Activated naive CD4-positive, alpha-beta T cell treated with anti-CD3 and anti-CD28 coated beads, Interleukin-2, amount 50 U/mL, for 24 hours (primary cell): ENCODE measurements at regions not wholly inside any gene's neighbourhood (a gene's known extent, or its start where the extent isn't known, plus 50 kb on each side); places are given as distances from the start of the nearest gene placed in this dataset.

Experiments used
- H3K27ac Mint-ChIP-seq: one replicate; pipeline ENCODE4 v1.8.0; 2021; ENCODE audit warnings: mild to moderate bottlenecking, mixed read lengths
- H3K27me3 Mint-ChIP-seq: one replicate; pipeline ENCODE4 v1.8.0; 2021; ENCODE audit warnings: mixed read lengths
- H3K36me3 Mint-ChIP-seq: one replicate; pipeline ENCODE4 v1.8.0; 2021; ENCODE audit warnings: mixed read lengths
- H3K4me1 Mint-ChIP-seq: one replicate; pipeline ENCODE4 v1.8.0; 2021; ENCODE audit warnings: mixed read lengths
- H3K4me3 Mint-ChIP-seq: one replicate; pipeline ENCODE4 v1.8.0; 2021; ENCODE audit warnings: mild to moderate bottlenecking, mixed read lengths
- H3K9me3 Mint-ChIP-seq: one replicate; pipeline ENCODE4 v1.8.0; 2021; ENCODE audit warnings: mixed read lengths

DNA sequence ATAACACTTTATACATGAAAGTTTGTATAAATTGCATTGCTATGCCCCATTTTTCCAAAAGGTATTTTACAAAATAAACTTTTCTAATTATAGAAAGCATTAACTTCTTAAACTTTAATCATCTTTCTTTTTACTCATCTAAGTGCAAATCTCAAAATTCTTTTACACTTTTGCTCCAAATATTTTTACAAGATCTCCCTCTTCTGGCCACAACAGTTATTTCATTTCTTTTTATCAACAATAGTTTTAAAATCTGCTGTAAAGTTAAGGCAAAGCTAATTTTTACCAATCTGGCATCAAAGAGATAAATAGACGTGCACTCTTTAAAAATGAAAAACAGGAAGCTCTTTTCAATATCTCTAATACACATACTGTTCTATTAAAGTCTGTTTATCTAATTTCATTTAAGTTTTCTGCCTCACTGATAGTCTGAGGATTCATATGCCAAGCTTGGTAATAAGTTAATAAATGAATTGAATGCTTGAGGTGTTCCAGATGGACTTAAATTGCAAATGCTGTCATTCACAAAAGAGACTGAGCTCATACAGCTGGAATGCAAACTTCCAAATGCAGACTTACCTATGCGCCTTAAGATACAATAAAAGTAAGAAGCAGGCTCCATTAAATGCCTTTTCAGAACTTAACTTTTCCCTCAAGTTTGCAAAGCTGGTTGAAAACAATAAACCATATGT lies 583.0 kb upstream of the ATXN8OS start:
- Mint-ChIP-seq H3K4me3 (no peak overlapping the region), H3K36me3 (no peaks in the 10 kb centered on the region), H3K4me1 (no peaks in the 10 kb centered on the region), H3K9me3 (peaks cover 6% of the 10 kb centered on the region), H3K27me3 (no peaks in the 10 kb centered on the region), H3K27ac (no peak overlapping the region)

DNA sequence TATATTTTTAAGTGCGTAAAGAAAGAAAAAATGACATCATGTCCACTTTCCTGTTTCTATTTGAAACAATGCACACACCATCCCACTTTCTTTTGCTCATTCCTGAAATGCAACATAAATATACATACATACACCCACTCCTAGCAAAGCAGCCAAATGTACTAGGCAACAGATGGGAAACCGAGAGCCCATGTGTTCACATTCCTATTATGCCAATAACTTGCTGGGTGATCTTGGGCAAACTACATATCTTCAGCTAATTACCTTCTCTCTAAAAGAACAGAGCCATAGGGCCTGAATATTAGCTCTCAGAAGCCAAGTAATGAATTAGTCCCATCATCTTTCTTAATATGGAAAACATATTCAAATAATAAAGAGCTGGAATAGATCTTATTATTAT lies 610.6 kb upstream of the ATXN8OS start:
- Mint-ChIP-seq H3K27ac (no peak overlapping the region), H3K27me3 (no peaks in the 10 kb centered on the region), H3K4me1 (no peaks in the 10 kb centered on the region), H3K4me3 (no peak overlapping the region), H3K36me3 (no peaks in the 10 kb centered on the region), H3K9me3 (peaks cover 8% of the 10 kb centered on the region)

DNA sequence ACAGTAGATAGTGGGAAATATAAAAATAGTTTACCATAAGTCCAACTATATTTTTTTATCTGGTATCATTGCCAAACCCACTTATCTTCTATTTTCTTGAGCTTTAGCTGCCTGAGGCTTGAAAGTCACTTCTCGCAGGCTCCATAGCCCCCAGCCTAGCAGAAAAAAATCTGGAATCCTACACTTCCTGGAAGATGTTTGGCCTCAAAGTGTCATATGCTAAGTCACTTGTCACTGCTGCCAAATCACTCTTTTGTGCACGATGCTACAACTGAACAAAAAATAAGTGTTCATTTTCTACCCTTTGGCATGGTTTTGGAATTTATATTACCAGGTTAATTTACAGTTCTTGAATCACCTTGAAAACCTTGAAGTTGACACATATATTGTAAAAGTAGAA lies 612.5 kb upstream of the ATXN8OS start:
- Mint-ChIP-seq H3K27me3 (no peaks in the 10 kb centered on the region), H3K36me3 (no peaks in the 10 kb centered on the region), H3K4me3 (no peak overlapping the region), H3K9me3 (peaks cover 5% of the 10 kb centered on the region), H3K27ac (no peak overlapping the region), H3K4me1 (no peaks in the 10 kb centered on the region)

DNA sequence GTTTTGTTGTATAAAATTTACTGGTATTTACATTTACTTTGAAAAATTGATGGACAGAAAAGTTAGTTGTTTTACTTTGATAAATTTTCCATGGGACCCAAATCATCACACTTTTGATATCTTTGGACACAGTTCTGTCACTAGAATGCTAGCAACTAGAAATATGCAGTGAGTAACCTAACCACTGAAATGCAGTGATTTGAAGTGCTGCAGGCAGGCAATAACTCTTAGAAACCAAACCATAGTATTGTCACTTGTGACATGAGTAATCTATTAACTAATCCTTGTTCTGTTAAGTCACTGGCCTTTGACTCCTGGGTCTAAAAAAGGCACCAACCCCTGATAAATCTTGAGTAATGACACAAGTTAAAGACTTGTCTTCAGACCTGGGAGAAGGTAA lies 620.0 kb upstream of the ATXN8OS start:
- Mint-ChIP-seq H3K27ac (no peak overlapping the region), H3K36me3 (no peaks in the 10 kb centered on the region), H3K9me3 (no peaks in the 10 kb centered on the region), H3K27me3 (no peaks in the 10 kb centered on the region), H3K4me3 (no peak overlapping the region), H3K4me1 (no peaks in the 10 kb centered on the region)

DNA sequence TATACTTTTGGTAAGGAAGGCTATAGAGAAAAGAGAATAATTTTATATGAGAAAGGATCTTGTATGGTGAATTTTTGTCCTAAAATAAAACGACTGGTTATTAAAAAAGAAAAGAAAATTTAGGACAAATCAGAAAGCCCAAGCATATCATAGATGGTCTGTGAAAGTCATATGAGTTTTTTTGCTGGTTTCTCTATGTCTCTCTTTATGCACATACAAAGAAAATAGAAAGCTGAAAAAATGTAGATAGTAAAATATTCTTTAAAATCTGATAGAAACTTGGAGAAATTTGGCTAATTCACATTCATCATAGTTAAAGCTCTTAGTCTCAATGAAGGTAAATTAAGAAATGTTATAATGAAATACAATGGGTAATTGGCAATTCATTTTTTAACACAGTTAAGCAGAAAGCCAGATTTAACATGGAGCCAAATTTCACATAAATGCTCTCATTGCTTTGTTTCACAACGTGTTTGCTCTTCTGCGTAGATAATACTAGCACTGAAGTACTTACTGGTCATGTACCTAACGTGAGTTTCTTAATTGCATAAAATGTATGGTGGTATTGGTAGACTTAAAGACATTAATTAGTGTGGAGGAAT lies 621.5 kb upstream of the ATXN8OS start:
- no peaks in the 10 kb centered on the region for H3K4me1 Mint-ChIP-seq
- H3K4me3 Mint-ChIP-seq: no peak overlapping the region
- no peaks in the 10 kb centered on the region for H3K9me3 Mint-ChIP-seq
- H3K27me3 Mint-ChIP-seq: no peaks in the 10 kb centered on the region
- H3K36me3 Mint-ChIP-seq: no peaks in the 10 kb centered on the region
- H3K27ac Mint-ChIP-seq: no peak overlapping the region

- H3K4me1 Mint-ChIP-seq: no peaks in the 10 kb centered on the region
- no peak overlapping the region for H3K27ac Mint-ChIP-seq
- no peak overlapping the region for H3K4me3 Mint-ChIP-seq
- H3K9me3 Mint-ChIP-seq: no peaks in the 10 kb centered on the region
- no peaks in the 10 kb centered on the region for H3K27me3 Mint-ChIP-seq
- H3K36me3 Mint-ChIP-seq: no peaks in the 10 kb centered on the region
These were observed 630.2 kb upstream of the ATXN8OS start for GRCh38 chr13:69477451-69477850.

GRCh38 chr13:69474011-69474685 lies 633.5 kb upstream of the ATXN8OS start:
- no peaks in the 10 kb centered on the region for H3K36me3 Mint-ChIP-seq
- no peaks in the 10 kb centered on the region for H3K9me3 Mint-ChIP-seq
- no peaks in the 10 kb centered on the region for H3K27me3 Mint-ChIP-seq
- no peak overlapping the region for H3K4me3 Mint-ChIP-seq
- no peaks in the 10 kb centered on the region for H3K4me1 Mint-ChIP-seq
- H3K27ac Mint-ChIP-seq: no peak overlapping the region

- H3K4me3 Mint-ChIP-seq: no peak overlapping the region
- H3K36me3 Mint-ChIP-seq: no peaks in the 10 kb centered on the region
- H3K4me1 Mint-ChIP-seq: no peaks in the 10 kb centered on the region
- H3K27ac Mint-ChIP-seq: no peak overlapping the region
- no peaks in the 10 kb centered on the region for H3K27me3 Mint-ChIP-seq
- H3K9me3 Mint-ChIP-seq: no peaks in the 10 kb centered on the region
These were observed 639.0 kb upstream of the ATXN8OS start for GRCh38 chr13:69468624-69469023.

- no peaks in the 10 kb centered on the region for H3K4me1 Mint-ChIP-seq
- H3K27me3 Mint-ChIP-seq: no peaks in the 10 kb centered on the region
- no peak overlapping the region for H3K27ac Mint-ChIP-seq
- H3K9me3 Mint-ChIP-seq: no peaks in the 10 kb centered on the region
- H3K4me3 Mint-ChIP-seq: no peak overlapping the region
- no peaks in the 10 kb centered on the region for H3K36me3 Mint-ChIP-seq
These were observed 646.2 kb upstream of the ATXN8OS start for GRCh38 chr13:69461397-69461796.

- H3K4me3 Mint-ChIP-seq: no peak overlapping the region
- H3K9me3 Mint-ChIP-seq: no peaks in the 10 kb centered on the region
- no peaks in the 10 kb centered on the region for H3K27me3 Mint-ChIP-seq
- no peaks in the 10 kb centered on the region for H3K36me3 Mint-ChIP-seq
- H3K27ac Mint-ChIP-seq: no peak overlapping the region
- no peaks in the 10 kb centered on the region for H3K4me1 Mint-ChIP-seq
These were observed 648.3 kb upstream of the ATXN8OS start for GRCh38 chr13:69459346-69459745.

DNA sequence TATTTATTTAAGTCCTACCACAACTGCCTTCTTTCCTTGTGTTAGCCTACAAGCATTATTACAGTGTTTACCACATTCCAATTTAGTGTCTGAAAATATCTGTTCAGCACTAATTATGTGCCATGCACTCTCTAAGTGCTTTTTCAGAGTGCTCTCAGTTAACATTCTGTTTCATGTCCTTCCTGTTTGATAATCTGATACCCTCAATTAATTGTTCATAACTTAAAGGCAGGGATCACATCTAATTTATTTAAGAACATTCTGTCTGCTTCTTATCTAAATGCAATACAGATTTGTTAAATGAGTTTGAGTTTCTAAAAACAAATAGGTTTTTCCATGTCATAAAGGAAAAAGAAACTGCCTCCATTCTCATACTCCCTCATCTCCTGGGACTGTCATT lies 649.6 kb upstream of the ATXN8OS start:
- Mint-ChIP-seq H3K9me3 (peaks cover 9% of the 10 kb centered on the region), H3K4me3 (no peak overlapping the region), H3K27ac (no peak overlapping the region), H3K27me3 (no peaks in the 10 kb centered on the region), H3K4me1 (no peaks in the 10 kb centered on the region), H3K36me3 (no peaks in the 10 kb centered on the region)

DNA sequence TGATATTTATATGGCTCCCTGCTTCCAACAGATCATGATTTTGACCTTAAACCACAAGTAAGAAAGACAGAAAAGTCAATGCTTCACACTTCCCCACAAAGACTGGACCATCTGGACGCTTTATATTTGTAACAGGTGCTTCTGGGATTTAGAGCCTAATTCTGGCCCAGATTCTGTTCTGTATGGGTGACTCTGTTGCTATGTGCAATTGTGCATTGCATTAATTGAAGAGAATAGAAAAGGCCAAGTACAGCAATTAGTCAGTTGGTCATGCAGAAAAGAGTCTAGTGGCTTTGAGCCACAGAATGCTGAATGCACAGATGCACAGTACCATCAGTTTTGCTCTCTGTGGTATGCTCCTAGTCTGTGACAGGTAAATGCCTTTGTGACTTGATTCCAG lies 657.4 kb upstream of the ATXN8OS start:
- Mint-ChIP-seq H3K27ac (no peak overlapping the region), H3K9me3 (peaks cover 9% of the 10 kb centered on the region), H3K4me3 (no peak overlapping the region), H3K4me1 (no peaks in the 10 kb centered on the region), H3K27me3 (no peaks in the 10 kb centered on the region), H3K36me3 (no peaks in the 10 kb centered on the region)

DNA sequence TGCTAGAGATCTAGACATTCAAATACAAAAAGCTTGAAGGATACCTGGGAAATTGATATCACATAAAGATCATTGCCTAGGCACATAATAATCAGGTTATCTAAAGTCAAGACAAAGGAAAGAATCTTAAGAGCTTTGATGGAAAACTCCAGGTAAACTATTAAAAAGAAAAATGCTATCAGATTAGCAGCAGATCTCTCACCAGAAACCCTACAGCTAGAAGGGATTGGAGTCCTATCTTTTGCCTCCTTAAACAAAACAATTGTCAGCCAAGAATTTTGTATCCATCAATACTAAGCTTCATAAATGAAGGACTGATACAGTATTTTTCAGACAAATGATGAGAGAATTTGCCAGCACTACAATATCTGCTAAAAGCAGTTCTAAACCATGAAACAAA lies 682.4 kb upstream of the ATXN8OS start:
- no peak overlapping the region for H3K27ac Mint-ChIP-seq
- H3K27me3 Mint-ChIP-seq: no peaks in the 10 kb centered on the region
- no peaks in the 10 kb centered on the region for H3K4me1 Mint-ChIP-seq
- H3K36me3 Mint-ChIP-seq: no peaks in the 10 kb centered on the region
- H3K9me3 Mint-ChIP-seq: peaks cover 17% of the 10 kb centered on the region
- no peak overlapping the region for H3K4me3 Mint-ChIP-seq

- Mint-ChIP-seq H3K4me1 (no peaks in the 10 kb centered on the region), H3K4me3 (no peak overlapping the region), H3K27me3 (no peaks in the 10 kb centered on the region), H3K27ac (no peak overlapping the region), H3K36me3 (no peaks in the 10 kb centered on the region), H3K9me3 (peaks cover 17% of the 10 kb centered on the region)
These were observed 683.8 kb upstream of the ATXN8OS start for GRCh38 chr13:69423844-69424243.

- Mint-ChIP-seq H3K4me3 (no peak overlapping the region), H3K36me3 (no peaks in the 10 kb centered on the region), H3K27ac (no peak overlapping the region), H3K9me3 (peaks cover 9% of the 10 kb centered on the region), H3K27me3 (no peaks in the 10 kb centered on the region), H3K4me1 (no peaks in the 10 kb centered on the region)
These were observed 689.3 kb upstream of the ATXN8OS start for GRCh38 chr13:69418319-69418718.

- Mint-ChIP-seq H3K4me1 (no peaks in the 10 kb centered on the region), H3K9me3 (peaks cover 12% of the 10 kb centered on the region), H3K36me3 (no peaks in the 10 kb centered on the region)
These were observed 696.9 kb upstream of the ATXN8OS start for GRCh38 chr13:69410761-69411160.

More at GRCh38 chr13:69410761-69411160, 696.9 kb upstream of the ATXN8OS start:
- no peak overlapping the region for H3K27ac Mint-ChIP-seq
- no peak overlapping the region for H3K4me3 Mint-ChIP-seq
- no peaks in the 10 kb centered on the region for H3K27me3 Mint-ChIP-seq
